ENCODE measurements at regions not wholly inside any gene's neighbourhood (a gene's known extent, or its start where the extent isn't known, plus 50 kb on each side); places are given as distances from the start of the nearest gene placed in this dataset.
"Not testable (repeated sequence)": the region's sequence is repeated elsewhere in the genome, so short reads cannot be mapped to it uniquely, and the experiment has no call there.

- H3K4me3 ChIP-seq (ENCODE audit: low read depth, low read length); DNase-seq (ENCODE audit: low read depth, low spot score); POLR2A ChIA-PET; CTCF ChIA-PET: not testable (repeated sequence)
Measured at GRCh38 chr9:61628951-61629350, 439.1 kb downstream of the SPATA31A7 start.

GRCh38 chr9:61634192-61634591, 444.4 kb downstream of the SPATA31A7 start:
- ChIA-PET POLR2A (no interaction called here), CTCF (no interaction called here)
- no peak for DNase-seq (ENCODE audit: low read depth, low spot score)
- TF ChIP-seq CTCF (IDR thresholded peaks at IDR 0.05; ENCODE audit: insufficient read depth, low read length, missing control alignments) = no peak
- H3K4me3 ChIP-seq (ENCODE audit: low read depth, low read length) = no peak overlapping the region

GRCh38 chr9:61664232-61664631, 474.4 kb downstream of the SPATA31A7 start:
- POLR2A ChIA-PET; CTCF ChIA-PET; DNase-seq (ENCODE audit: low read depth, low spot score); H3K4me3 ChIP-seq (ENCODE audit: low read depth, low read length): not testable (repeated sequence)

- CTCF ChIA-PET = no interaction called here
- POLR2A ChIA-PET = no interaction called here
Measured at GRCh38 chr9:61665330-61665751, 475.5 kb downstream of the SPATA31A7 start.

GRCh38 chr9:61665829-61666228, 476.0 kb downstream of the SPATA31A7 start:
- H3K4me3 ChIP-seq (ENCODE audit: low read depth, low read length) = no peak overlapping the region
- CTCF ChIA-PET = no interaction called here
- TF ChIP-seq CTCF (IDR thresholded peaks at IDR 0.05; ENCODE audit: insufficient read depth, low read length, missing control alignments) = no peak
- no peak for DNase-seq (ENCODE audit: low read depth, low spot score)
- POLR2A ChIA-PET = no interaction called here

More at GRCh38 chr9:61665330-61665751, 475.5 kb downstream of the SPATA31A7 start:
- no peak for TF ChIP-seq CTCF (IDR thresholded peaks at IDR 0.05; ENCODE audit: insufficient read depth, low read length, missing control alignments)
- no peak overlapping the region for H3K4me3 ChIP-seq (ENCODE audit: low read depth, low read length)
- DNase-seq (ENCODE audit: low read depth, low spot score) = no peak

- H3K4me3 ChIP-seq (ENCODE audit: low read depth, low read length) = no peak overlapping the region
- CTCF ChIA-PET = no interaction called here
- POLR2A ChIA-PET = no interaction called here
- no peak for DNase-seq (ENCODE audit: low read depth, low spot score)
- no peak for TF ChIP-seq CTCF (IDR thresholded peaks at IDR 0.05; ENCODE audit: insufficient read depth, low read length, missing control alignments)
Measured at GRCh38 chr9:61666310-61666709, 476.5 kb downstream of the SPATA31A7 start.

- ChIA-PET POLR2A (no interaction called here), CTCF (no interaction called here)
- DNase-seq (ENCODE audit: low read depth, low spot score) = no peak
- no peak for TF ChIP-seq CTCF (IDR thresholded peaks at IDR 0.05; ENCODE audit: insufficient read depth, low read length, missing control alignments)
- peak overlapping the region; percentile 15; the same call in 1 of the 2 replicates for H3K4me3 ChIP-seq (ENCODE audit: low read depth, low read length)
Measured at GRCh38 chr9:61666849-61667371, 477.1 kb downstream of the SPATA31A7 start.

All from AG04449 (cell line).